ENCODE measurements at regions not wholly inside any gene's neighbourhood (a gene's known extent, or its start where the extent isn't known, plus 50 kb on each side); places are given as distances from the start of the nearest gene placed in this dataset.

GRCh38 chr20:53852691-53853090, 217.7 kb downstream of the BCAS1 start:
- no peak for DNase-seq (ENCODE audit: low spot score)
- TF ChIP-seq CTCF (IDR thresholded peaks at IDR 0.05; ENCODE audit: borderline replicate concordance, control extremely low read depth, extremely low read depth, insufficient read depth, missing control alignments): no peak
- in situ Hi-C loops (cut with MboI; ENCODE audit: low sequenced_read_pairs, unreplicated experiment): no loop called here

- DNase-seq (ENCODE audit: low spot score): no peak
- TF ChIP-seq CTCF (IDR thresholded peaks at IDR 0.05; ENCODE audit: borderline replicate concordance, control extremely low read depth, extremely low read depth, insufficient read depth, missing control alignments): no peak
- in situ Hi-C loops (cut with MboI; ENCODE audit: low sequenced_read_pairs, unreplicated experiment): no loop called here
Measured at GRCh38 chr20:53852014-53852413, 218.4 kb downstream of the BCAS1 start.

- DNase-seq (ENCODE audit: low spot score): no peak
- no peak for TF ChIP-seq CTCF (IDR thresholded peaks at IDR 0.05; ENCODE audit: borderline replicate concordance, control extremely low read depth, extremely low read depth, insufficient read depth, missing control alignments)
- in situ Hi-C loops (cut with MboI; ENCODE audit: low sequenced_read_pairs, unreplicated experiment): no loop called here
Measured at GRCh38 chr20:53850319-53850718, 220.1 kb downstream of the BCAS1 start.

GRCh38 chr20:53849471-53850059, 220.8 kb downstream of the BCAS1 start:
- no peak for TF ChIP-seq CTCF (IDR thresholded peaks at IDR 0.05; ENCODE audit: borderline replicate concordance, control extremely low read depth, extremely low read depth, insufficient read depth, missing control alignments)
- DNase-seq (ENCODE audit: low spot score): no peak
- in situ Hi-C loops (cut with MboI; ENCODE audit: low sequenced_read_pairs, unreplicated experiment): no loop called here

GRCh38 chr20:53848304-53848703, 222.1 kb downstream of the BCAS1 start:
- in situ Hi-C loops (cut with MboI; ENCODE audit: low sequenced_read_pairs, unreplicated experiment): no loop called here
- DNase-seq (ENCODE audit: low spot score): no peak
- no peak for TF ChIP-seq CTCF (IDR thresholded peaks at IDR 0.05; ENCODE audit: borderline replicate concordance, control extremely low read depth, extremely low read depth, insufficient read depth, missing control alignments)

- TF ChIP-seq CTCF (IDR thresholded peaks at IDR 0.05; ENCODE audit: borderline replicate concordance, control extremely low read depth, extremely low read depth, insufficient read depth, missing control alignments): no peak
- no peak for DNase-seq (ENCODE audit: low spot score)
- in situ Hi-C loops (cut with MboI; ENCODE audit: low sequenced_read_pairs, unreplicated experiment): no loop called here
Measured at GRCh38 chr20:53847837-53848170, 222.6 kb downstream of the BCAS1 start.
